Epithelial cell of esophagus (primary cell): ENCODE measurements at regions not wholly inside any gene's neighbourhood (a gene's known extent, or its start where the extent isn't known, plus 50 kb on each side); places are given as distances from the start of the nearest gene placed in this dataset.
"Not testable (repeated sequence)": the region's sequence is repeated elsewhere in the genome, so short reads cannot be mapped to it uniquely, and the experiment has no call there.

Source experiments
- DNase-seq: peaks from one replicate; pipeline ENCODE4 v3.0.0; 2010; ENCODE audit warnings: low read depth
- H3K4me3 ChIP-seq: 2 replicates; pipeline ENCODE4 v1.5.1; 2011; ENCODE audit warnings: mild to moderate bottlenecking, low read length, control low read depth
- TF ChIP-seq, protein P1 (sequence below): IDR thresholded peaks from 2 replicates; pipeline ENCODE4 v1.5.1; 2011; ENCODE audit warnings: low read depth, mild to moderate bottlenecking, low read length, control low read depth, inconsistent platforms; ENCODE audit not compliant: insufficient read depth; ENCODE audit errors: missing control alignments

DNA sequence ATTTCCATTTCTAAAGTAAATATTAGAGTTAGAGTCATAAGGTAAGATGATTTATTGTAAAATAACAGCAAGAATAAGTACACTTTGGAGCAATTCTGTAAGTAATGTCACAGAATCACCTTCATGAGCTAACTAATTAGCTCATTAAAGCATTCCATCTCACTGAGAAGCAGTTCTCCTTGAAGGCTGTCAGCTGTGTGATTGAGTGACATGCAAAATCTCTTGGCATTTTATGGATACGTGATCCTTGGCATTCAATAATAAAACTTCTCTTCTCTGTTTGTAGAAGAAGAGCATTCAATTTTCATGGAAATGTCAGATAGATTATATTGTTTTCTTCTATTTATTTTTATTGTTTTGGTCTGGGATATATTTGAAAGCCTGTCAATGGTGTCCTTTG is 1389.3 kb downstream of the GATA3 start:
- TF ChIP-seq, protein P1, sequence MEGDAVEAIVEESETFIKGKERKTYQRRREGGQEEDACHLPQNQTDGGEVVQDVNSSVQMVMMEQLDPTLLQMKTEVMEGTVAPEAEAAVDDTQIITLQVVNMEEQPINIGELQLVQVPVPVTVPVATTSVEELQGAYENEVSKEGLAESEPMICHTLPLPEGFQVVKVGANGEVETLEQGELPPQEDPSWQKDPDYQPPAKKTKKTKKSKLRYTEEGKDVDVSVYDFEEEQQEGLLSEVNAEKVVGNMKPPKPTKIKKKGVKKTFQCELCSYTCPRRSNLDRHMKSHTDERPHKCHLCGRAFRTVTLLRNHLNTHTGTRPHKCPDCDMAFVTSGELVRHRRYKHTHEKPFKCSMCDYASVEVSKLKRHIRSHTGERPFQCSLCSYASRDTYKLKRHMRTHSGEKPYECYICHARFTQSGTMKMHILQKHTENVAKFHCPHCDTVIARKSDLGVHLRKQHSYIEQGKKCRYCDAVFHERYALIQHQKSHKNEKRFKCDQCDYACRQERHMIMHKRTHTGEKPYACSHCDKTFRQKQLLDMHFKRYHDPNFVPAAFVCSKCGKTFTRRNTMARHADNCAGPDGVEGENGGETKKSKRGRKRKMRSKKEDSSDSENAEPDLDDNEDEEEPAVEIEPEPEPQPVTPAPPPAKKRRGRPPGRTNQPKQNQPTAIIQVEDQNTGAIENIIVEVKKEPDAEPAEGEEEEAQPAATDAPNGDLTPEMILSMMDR = no peak
- H3K4me3 ChIP-seq = no peak overlapping the region
- no peak for DNase-seq

DNA sequence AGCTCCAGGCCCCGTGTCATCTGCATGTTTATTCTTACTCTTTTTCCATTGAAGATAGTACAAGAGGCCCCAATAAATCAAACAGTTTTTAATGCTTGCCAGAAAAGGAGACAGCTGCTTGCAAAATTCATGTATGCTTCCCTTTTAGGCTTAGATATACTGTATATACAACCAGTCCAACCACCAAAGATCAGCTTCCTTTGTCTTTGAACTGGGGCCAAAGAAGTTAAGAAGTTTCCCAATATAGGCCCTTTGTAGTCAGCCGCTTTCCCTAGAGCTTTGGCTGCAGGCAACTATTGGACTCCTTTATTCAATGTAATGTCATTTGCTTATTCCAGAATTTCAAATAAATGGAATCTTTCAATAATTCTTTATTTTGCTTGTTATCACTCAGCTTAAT is 1395.0 kb downstream of the GATA3 start:
- TF ChIP-seq, protein P1 = no peak
- no peak overlapping the region for H3K4me3 ChIP-seq
- no peak for DNase-seq

DNA sequence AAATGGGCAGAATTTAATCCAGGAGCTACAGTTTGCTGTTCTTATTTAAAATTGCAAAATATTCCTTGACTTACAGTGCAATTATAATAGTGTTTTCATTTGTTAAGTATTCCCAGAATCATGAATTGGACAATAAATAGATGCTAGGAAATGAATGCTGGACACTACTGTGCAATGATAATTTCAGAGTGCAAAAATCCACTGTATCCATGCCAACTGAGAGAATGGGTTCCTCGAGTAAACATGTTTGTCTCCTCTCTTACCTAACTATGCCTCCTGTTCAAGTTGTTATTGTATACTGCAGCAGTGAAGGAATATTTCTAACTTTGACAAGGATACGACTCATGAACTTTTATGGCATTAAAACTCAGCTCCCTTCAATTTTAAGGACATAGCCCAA is 1396.3 kb downstream of the GATA3 start:
- no peak for DNase-seq

DNA sequence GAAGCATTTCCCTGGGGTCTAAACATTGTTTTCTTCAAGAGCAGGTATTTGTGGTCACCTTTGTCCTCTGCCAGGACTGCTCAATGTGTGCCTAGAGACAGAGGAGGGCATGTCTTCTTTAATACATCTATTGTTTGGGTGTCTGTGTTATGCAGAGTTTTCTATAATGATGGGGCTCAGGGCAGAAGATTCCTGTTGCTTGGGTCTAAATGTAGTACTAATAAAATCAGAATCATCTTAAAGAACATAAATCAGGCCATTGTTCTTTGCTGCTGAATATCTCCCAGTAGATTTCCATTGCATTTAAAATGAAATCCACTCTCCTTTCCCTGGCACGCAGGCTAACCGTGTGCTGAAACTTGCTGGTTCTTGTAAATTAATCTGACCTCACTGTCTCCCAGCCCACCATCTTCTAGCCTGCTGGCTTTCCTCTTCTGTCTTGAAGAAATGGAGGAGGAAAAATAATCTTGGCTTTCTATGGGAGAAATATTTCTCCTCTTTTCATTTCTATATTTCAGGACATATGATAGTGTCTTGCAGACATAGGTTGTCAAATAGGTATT is 1396.8 kb downstream of the GATA3 start:
- no peak overlapping the region for H3K4me3 ChIP-seq
- no peak for DNase-seq
- TF ChIP-seq, protein P1 = no peak

More for the DNA sequence above, 1396.3 kb downstream of the GATA3 start:
- no peak overlapping the region for H3K4me3 ChIP-seq
- TF ChIP-seq, protein P1 = no peak

DNA sequence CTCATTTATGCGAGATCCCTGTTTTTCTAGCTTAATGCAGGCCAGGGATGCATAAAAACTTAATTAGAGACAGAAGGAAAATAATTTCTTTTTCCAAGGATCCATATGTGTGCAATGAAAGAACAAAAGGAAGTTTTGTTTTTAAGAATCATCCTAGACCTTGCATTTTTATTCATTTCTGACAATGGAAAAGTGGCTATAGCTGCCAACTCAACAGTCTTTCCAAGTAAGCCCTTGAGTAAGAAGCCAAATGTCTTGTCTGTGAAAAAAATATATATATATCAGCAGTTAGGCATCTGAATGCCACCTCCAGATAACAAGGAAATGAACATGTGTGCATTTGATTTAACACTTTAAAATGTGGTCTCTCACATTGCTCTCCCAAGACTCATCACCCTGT is 1397.6 kb downstream of the GATA3 start:
- no peak overlapping the region for H3K4me3 ChIP-seq
- TF ChIP-seq, protein P1 = no peak
- no peak for DNase-seq

DNA sequence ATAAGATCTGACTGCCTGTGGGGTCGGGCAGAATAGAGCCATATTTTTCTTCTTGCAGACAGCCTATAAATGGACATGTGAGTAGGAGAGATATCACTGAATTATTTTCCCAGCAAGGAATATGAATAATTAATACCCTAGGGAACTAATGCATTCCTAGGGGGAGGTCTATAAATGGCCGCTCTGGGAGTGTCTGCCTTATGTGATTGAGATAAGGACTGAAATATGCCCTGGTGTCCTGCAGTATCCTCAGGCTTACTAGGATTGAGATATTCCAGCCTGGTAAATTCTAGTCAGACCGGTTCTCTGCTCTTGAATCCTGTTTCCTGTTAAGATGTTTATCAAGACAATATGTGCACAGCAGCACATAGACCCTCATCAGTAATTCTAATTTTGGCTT is 1399.4 kb downstream of the GATA3 start:
- not testable (repeated sequence) for DNase-seq, H3K4me3 ChIP-seq

DNA sequence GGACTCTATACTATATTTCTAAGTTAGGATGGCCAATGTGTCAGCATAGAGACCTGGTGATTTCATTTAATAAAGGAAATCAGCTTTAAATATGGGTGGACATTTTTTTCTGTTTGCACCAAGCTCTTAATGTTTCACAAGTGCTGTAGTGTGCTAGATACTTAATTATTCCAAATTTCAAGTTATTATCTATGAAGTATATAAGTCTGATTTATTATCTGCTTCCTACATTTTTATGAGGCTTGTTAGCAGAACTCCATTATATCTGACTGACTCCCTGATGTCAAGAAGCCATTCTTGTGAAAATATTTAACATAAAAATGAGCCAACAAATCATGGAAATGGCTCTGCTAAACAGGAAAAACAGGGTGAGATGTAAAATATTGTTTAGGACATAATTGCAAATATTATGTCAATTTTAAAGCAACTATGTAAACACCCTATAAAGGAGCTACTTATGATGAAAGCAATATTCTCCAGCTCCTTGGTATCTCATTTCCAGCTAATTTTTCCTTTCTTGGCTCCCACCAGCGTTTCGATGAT is 1415.2 kb downstream of the GATA3 start:
- TF ChIP-seq, protein P1 = no peak
- no peak overlapping the region for H3K4me3 ChIP-seq
- no peak for DNase-seq
